Hepatocyte (in vitro differentiated cells): ENCODE measurements at regions not wholly inside any gene's neighbourhood (a gene's known extent, or its start where the extent isn't known, plus 50 kb on each side); places are given as distances from the start of the nearest gene placed in this dataset.

ENCODE experiments used
- DNase-seq: peaks from one replicate; pipeline ENCODE4 v3.0.0-alpha.2; 2016; ENCODE audit warnings: low spot score
- H2AFZ ChIP-seq: fragments of 200-600 bp; sonication (generic); 2 replicates; pipeline ENCODE4 v1.6.0; 2016; ENCODE audit warnings: antibody characterized with exemption, mild to moderate bottlenecking
- H3K27ac ChIP-seq: fragments of 200-600 bp; sonication (generic); 2 replicates; pipeline ENCODE4 v1.5.1; 2016; ENCODE audit warnings: mild to moderate bottlenecking
- H3K27me3 ChIP-seq: fragments of 200-600 bp; sonication (generic); 2 replicates; pipeline ENCODE4 v1.6.1; 2016
- H3K36me3 ChIP-seq: fragments of 200-600 bp; sonication (generic); replicated peaks from 2 replicates; pipeline ENCODE4 v1.5.1; 2016; ENCODE audit warnings: low read depth; ENCODE audit not compliant: insufficient read depth
- H3K4me1 ChIP-seq: fragments of 200-600 bp; sonication (generic); 2 replicates; pipeline ENCODE4 v1.5.1; 2016; ENCODE audit warnings: mild to moderate bottlenecking, moderate library complexity; ENCODE audit not compliant: insufficient read depth
- H3K4me2 ChIP-seq: fragments of 200-600 bp; sonication (generic); 2 replicates; pipeline ENCODE4 v1.6.0; 2016
- H3K4me3 ChIP-seq: fragments of 200-600 bp; sonication (generic); 2 replicates; pipeline ENCODE4 v1.5.1; 2016; ENCODE audit warnings: mild to moderate bottlenecking
- H3K79me2 ChIP-seq: fragments of 200-600 bp; sonication (generic); 2 replicates; pipeline ENCODE4 v1.6.0; 2017; ENCODE audit warnings: mild to moderate bottlenecking
- H3K9me2 ChIP-seq: fragments of 200-600 bp; sonication (generic); replicated peaks from 2 replicates; pipeline ENCODE4 v1.6.0; 2017; ENCODE audit warnings: mild to moderate bottlenecking; ENCODE audit not compliant: insufficient read depth
- H3K9me3 ChIP-seq: fragments of 200-600 bp; sonication (generic); 2 replicates; pipeline ENCODE4 v1.5.1; 2016; ENCODE audit warnings: low read depth, mild to moderate bottlenecking
- H4K20me1 ChIP-seq: fragments of 200-600 bp; sonication (generic); 2 replicates; pipeline ENCODE4 v1.6.0; 2016; ENCODE audit warnings: mild to moderate bottlenecking; ENCODE audit not compliant: insufficient read depth, poor library complexity, severe bottlenecking
- CTCF ChIP-seq: fragments of 200-600 bp; sonication (generic); IDR thresholded peaks from 2 replicates; pipeline ENCODE4 v1.5.1; 2016; ENCODE audit warnings: antibody characterized with exemption, mild to moderate bottlenecking; ENCODE audit not compliant: poor library complexity
- EZH2 ChIP-seq: fragments of 200-600 bp; sonication (generic); IDR thresholded peaks from 2 replicates; pipeline ENCODE4 v1.6.1; 2016; ENCODE audit warnings: antibody characterized with exemption, mild to moderate bottlenecking, borderline replicate concordance
- EZH2phosphoT487 ChIP-seq: fragments of 200-600 bp; sonication (generic); IDR thresholded peaks from one replicate; pipeline ENCODE4 v1.6.1; 2018; ENCODE audit warnings: antibody characterized with exemption, mild to moderate bottlenecking, low read depth, moderate library complexity; ENCODE audit not compliant: unreplicated experiment, severe bottlenecking
- WGBS: methylation state at CpG from one replicate; pipeline ENCODE4 v1.1.6; 2016; ENCODE audit warnings: low lambda C conversion rate; ENCODE audit errors: missing lambda C conversion rate; 5-methylcytosine and 5-hydroxymethylcytosine counted together

- Histone ChIP-seq H3K27ac (peak overlapping the region; percentile 71), H4K20me1 (no peaks in the 10 kb centered on the region), H3K9me2 (no peaks in the 10 kb centered on the region), H2AFZ (no peak overlapping the region), H3K79me2 (no peaks in the 10 kb centered on the region), H3K4me3 (no peak overlapping the region), H3K27me3 (peaks cover 2% of the 10 kb centered on the region), H3K4me1 (no peaks in the 10 kb centered on the region), H3K9me3 (no peaks in the 10 kb centered on the region), H3K36me3 (no peaks in the 10 kb centered on the region), H3K4me2 (no peak overlapping the region)
- WGBS: 50% methylated on average over 6 of the region's 6 CpGs
- peak; percentile 22 for DNase-seq
- TF ChIP-seq EZH2phosphoT487: no peak
- TF ChIP-seq EZH2: no peak
- no peak for TF ChIP-seq CTCF
Measured at GRCh38 chr16:6209355-6209930, 1111.8 kb upstream of the EEF2KMT start.

GRCh38 chr16:6207580-6207979 is 1110.0 kb upstream of the EEF2KMT start:
- 92% methylated on average over 3 of the region's 3 CpGs for WGBS
- H3K4me2 ChIP-seq: no peak overlapping the region

GRCh38 chr16:6207124-6207523 is 1109.5 kb upstream of the EEF2KMT start:
- H3K9me3 ChIP-seq: no peaks in the 10 kb centered on the region
- no peak overlapping the region for H2AFZ ChIP-seq
- H3K27ac ChIP-seq: no peak overlapping the region

More at GRCh38 chr16:6207580-6207979, 1110.0 kb upstream of the EEF2KMT start:
- Histone ChIP-seq H3K27ac (no peak overlapping the region), H3K9me2 (no peaks in the 10 kb centered on the region), H3K4me1 (no peaks in the 10 kb centered on the region), H3K79me2 (no peaks in the 10 kb centered on the region), H4K20me1 (no peaks in the 10 kb centered on the region), H3K27me3 (no peaks in the 10 kb centered on the region), H3K4me3 (no peak overlapping the region), H2AFZ (no peak overlapping the region), H3K36me3 (no peaks in the 10 kb centered on the region), H3K9me3 (no peaks in the 10 kb centered on the region)
- TF ChIP-seq EZH2 (no peak), EZH2phosphoT487 (no peak), CTCF (no peak)
- no peak for DNase-seq

More at GRCh38 chr16:6207124-6207523, 1109.5 kb upstream of the EEF2KMT start:
- WGBS: 28% methylated on average over 3 of the region's 3 CpGs
- TF ChIP-seq EZH2 (no peak), CTCF (no peak), EZH2phosphoT487 (no peak)
- no peak overlapping the region for H3K4me3 ChIP-seq
- no peak overlapping the region for H3K4me2 ChIP-seq
- H3K9me2 ChIP-seq: no peaks in the 10 kb centered on the region
- no peaks in the 10 kb centered on the region for H4K20me1 ChIP-seq
- DNase-seq: no peak
- H3K4me1 ChIP-seq: no peaks in the 10 kb centered on the region
- no peaks in the 10 kb centered on the region for H3K79me2 ChIP-seq
- no peaks in the 10 kb centered on the region for H3K36me3 ChIP-seq
- H3K27me3 ChIP-seq: no peaks in the 10 kb centered on the region
